Sciatic nerve (tissue), 2 donors: ENCODE measurements at regions not wholly inside any gene's neighbourhood (a gene's known extent, or its start where the extent isn't known, plus 50 kb on each side); places are given as distances from the start of the nearest gene placed in this dataset.
"Not testable (repeated sequence)": the region's sequence is repeated elsewhere in the genome, so short reads cannot be mapped to it uniquely, and the experiment has no call there.

Source experiments
- ATAC-seq: fragments of 200-7000 bp; cut with Tn5 transposase; one replicate; pipeline ENCODE4 v1.9.1; 2020; ENCODE audit warnings: mild to moderate bottlenecking, moderate library complexity
- DNase-seq: peaks from one replicate; pipeline ENCODE4 v3.0.0-alpha.2; 2020; ENCODE audit warnings: low spot score
- intact Hi-C: fragments of 100-400 bp; cut with DNase I; formaldehyde crosslinking; loops from one replicate; pipeline ENCODE4 v1.14.2; 2022
- donor health status: DM: no; HTN: no; CAD: no.
- donor health status: DM: no; HTN: no; CAD: no.

- ATAC-seq (no peak), DNase-seq (no peak)
- intact Hi-C loops = no loop called here
Measured at GRCh38 chr2:4964001-4964540, 728.1 kb upstream of the SOX11 start.

GRCh38 chr2:4964579-4964978, 727.6 kb upstream of the SOX11 start:
- ATAC-seq = no peak
- intact Hi-C loops = no loop called here
- DNase-seq = no peak

GRCh38 chr2:4965556-4966320, 726.4 kb upstream of the SOX11 start:
- DNase-seq (no peak), ATAC-seq (no peak)
- intact Hi-C loops = no loop called here

GRCh38 chr2:4967206-4967605, 725.0 kb upstream of the SOX11 start:
- intact Hi-C loops = no loop called here
- ATAC-seq (no peak), DNase-seq (no peak)

GRCh38 chr2:4972472-4972871, 719.7 kb upstream of the SOX11 start:
- no peak for ATAC-seq
- no peak for DNase-seq
- intact Hi-C loops = no loop called here

GRCh38 chr2:4973354-4973753, 718.8 kb upstream of the SOX11 start:
- ATAC-seq (no peak), DNase-seq (no peak)
- intact Hi-C loops = no loop called here

GRCh38 chr2:4973973-4974372, 718.2 kb upstream of the SOX11 start:
- intact Hi-C loops = no loop called here

GRCh38 chr2:4976407-4976806, 715.8 kb upstream of the SOX11 start:
- intact Hi-C loops = no loop called here
- ATAC-seq (no peak), DNase-seq (no peak)

More at GRCh38 chr2:4973973-4974372, 718.2 kb upstream of the SOX11 start:
- DNase-seq = no peak
- peak; percentile 55 for ATAC-seq

GRCh38 chr2:4979111-4979510, 713.1 kb upstream of the SOX11 start:
- ATAC-seq (no peak), DNase-seq (no peak)
- intact Hi-C loops = no loop called here

- DNase-seq = no peak
- intact Hi-C loops = no loop called here
- ATAC-seq = no peak
Measured at GRCh38 chr2:4980995-4981394, 711.2 kb upstream of the SOX11 start.

GRCh38 chr2:4981802-4982409, 710.3 kb upstream of the SOX11 start:
- intact Hi-C loops = no loop called here
- DNase-seq (no peak), ATAC-seq (no peak)

- DNase-seq, ATAC-seq, intact Hi-C loops: not testable (repeated sequence)
Measured at GRCh38 chr2:4988444-4988843, 703.7 kb upstream of the SOX11 start.

GRCh38 chr2:4992226-4992625, 700.0 kb upstream of the SOX11 start:
- DNase-seq (no peak), ATAC-seq (no peak)
- intact Hi-C loops = no loop called here

GRCh38 chr2:4995466-4995865, 696.7 kb upstream of the SOX11 start:
- intact Hi-C loops = no loop called here

GRCh38 chr2:5007596-5007995, 684.6 kb upstream of the SOX11 start:
- no peak for DNase-seq
- intact Hi-C loops = no loop called here
- no peak for ATAC-seq

More at GRCh38 chr2:4995466-4995865, 696.7 kb upstream of the SOX11 start:
- DNase-seq (no peak), ATAC-seq (no peak)

- no peak for DNase-seq
- no peak for ATAC-seq
- intact Hi-C loops = no loop called here
Measured at GRCh38 chr2:5019324-5019723, 672.9 kb upstream of the SOX11 start.

GRCh38 chr2:5020116-5020875, 671.9 kb upstream of the SOX11 start:
- ATAC-seq = no peak
- intact Hi-C loops = no loop called here
- DNase-seq = no peak

GRCh38 chr2:5021136-5021535, 671.0 kb upstream of the SOX11 start:
- no peak for DNase-seq
- ATAC-seq = no peak
- intact Hi-C loops = no loop called here

GRCh38 chr2:5022061-5022460, 670.1 kb upstream of the SOX11 start:
- no peak for ATAC-seq
- DNase-seq = no peak
- intact Hi-C loops = no loop called here
